ENCODE measurements at regions not wholly inside any gene's neighbourhood (a gene's known extent, or its start where the extent isn't known, plus 50 kb on each side); places are given as distances from the start of the nearest gene placed in this dataset.

DNA sequence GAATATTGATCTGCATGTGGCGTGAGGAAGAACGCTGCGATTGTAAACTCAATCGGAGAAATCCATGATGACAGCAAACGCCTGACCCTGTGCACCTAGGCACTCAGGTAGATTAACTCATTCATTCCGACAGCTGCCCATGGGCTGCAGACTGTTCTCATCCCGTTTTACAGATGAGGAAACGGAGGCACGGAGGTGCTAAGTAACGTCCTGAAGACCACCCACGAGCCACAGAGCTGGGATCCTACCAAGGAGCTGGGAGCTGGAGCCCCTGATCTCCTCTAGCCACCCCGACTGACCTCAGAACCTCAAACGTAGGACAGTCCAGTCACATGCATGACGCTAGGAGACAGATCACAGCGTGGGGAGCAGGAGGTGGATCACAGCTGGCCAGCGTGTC is 1092.7 kb downstream of the BRD1 start:
- Histone ChIP-seq H3K36me3 (ENCODE audit: control insufficient read depth, insufficient read depth, low read length) (no peaks in the 10 kb centered on the region), H3K27me3 (replicated peaks; ENCODE audit: control insufficient read depth, insufficient read depth, low read length) (no peaks in the 10 kb centered on the region), H3K4me3 (replicated peaks; ENCODE audit: low read depth, low read length) (no peak overlapping the region)
- TF ChIP-seq, protein P1, sequence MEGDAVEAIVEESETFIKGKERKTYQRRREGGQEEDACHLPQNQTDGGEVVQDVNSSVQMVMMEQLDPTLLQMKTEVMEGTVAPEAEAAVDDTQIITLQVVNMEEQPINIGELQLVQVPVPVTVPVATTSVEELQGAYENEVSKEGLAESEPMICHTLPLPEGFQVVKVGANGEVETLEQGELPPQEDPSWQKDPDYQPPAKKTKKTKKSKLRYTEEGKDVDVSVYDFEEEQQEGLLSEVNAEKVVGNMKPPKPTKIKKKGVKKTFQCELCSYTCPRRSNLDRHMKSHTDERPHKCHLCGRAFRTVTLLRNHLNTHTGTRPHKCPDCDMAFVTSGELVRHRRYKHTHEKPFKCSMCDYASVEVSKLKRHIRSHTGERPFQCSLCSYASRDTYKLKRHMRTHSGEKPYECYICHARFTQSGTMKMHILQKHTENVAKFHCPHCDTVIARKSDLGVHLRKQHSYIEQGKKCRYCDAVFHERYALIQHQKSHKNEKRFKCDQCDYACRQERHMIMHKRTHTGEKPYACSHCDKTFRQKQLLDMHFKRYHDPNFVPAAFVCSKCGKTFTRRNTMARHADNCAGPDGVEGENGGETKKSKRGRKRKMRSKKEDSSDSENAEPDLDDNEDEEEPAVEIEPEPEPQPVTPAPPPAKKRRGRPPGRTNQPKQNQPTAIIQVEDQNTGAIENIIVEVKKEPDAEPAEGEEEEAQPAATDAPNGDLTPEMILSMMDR (IDR thresholded peaks at IDR 0.05; ENCODE audit: insufficient read depth, low read length, poor library complexity, severe bottlenecking): no peak
- DNase-seq (ENCODE audit: extremely low read depth, insufficient read length): no peak

DNA sequence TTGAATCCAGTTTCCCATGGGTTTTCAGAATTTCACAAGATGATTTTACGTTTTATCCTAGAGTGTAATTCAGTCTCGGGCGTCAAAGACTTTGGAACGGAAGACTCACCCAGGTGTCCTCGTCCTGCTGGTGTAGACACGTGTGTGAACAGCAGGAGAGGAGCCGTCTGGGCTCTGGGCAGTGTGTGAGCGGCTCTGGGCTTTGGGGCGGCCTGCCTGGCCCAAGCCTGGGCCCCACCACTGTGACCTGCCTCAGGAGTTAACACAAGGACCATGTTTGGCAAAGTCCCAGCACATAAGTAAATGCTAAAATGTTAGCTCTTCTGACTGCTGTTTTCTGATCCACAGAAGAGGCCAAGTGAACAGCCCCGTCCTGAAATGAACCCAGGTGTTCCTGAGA is 1093.3 kb downstream of the BRD1 start:
- no peak for DNase-seq (ENCODE audit: extremely low read depth, insufficient read length)
- Histone ChIP-seq H3K27me3 (replicated peaks; ENCODE audit: control insufficient read depth, insufficient read depth, low read length) (no peaks in the 10 kb centered on the region), H3K4me3 (replicated peaks; ENCODE audit: low read depth, low read length) (no peak overlapping the region), H3K36me3 (ENCODE audit: control insufficient read depth, insufficient read depth, low read length) (no peaks in the 10 kb centered on the region)
- TF ChIP-seq, protein P1 (IDR thresholded peaks at IDR 0.05; ENCODE audit: insufficient read depth, low read length, poor library complexity, severe bottlenecking): no peak

DNA sequence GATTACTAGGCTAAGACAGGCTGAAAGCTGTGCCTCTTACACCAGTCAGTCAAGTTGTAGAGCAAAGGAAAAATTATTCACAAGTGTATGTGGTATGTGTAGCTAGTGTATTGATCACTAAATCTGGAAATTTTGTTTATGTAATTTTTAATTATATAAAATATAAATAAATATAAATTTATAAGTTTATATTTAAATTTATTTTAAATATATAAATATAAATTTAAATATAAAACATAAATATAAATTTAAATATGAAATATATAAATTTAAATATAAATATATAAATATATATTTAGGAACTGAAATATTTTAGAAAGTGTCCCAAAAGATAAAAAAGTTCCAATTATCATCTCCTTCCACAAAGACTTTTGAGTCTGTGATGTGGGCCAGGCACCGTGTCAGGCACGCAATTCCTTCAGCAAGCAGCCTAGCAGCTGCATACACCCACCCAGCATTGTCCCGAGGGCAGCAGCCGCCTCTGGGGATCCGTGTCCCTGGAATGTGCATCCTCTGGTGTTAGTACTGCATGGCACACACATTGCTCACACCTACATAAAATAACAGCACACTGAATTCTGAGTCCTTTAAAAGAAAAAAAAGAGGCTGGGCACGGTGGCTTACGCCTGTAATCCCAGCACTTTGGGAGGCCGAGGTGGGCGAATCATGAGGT is 1098.0 kb downstream of the BRD1 start:
- Histone ChIP-seq H3K27me3 (replicated peaks; ENCODE audit: control insufficient read depth, insufficient read depth, low read length) (no peaks in the 10 kb centered on the region), H3K36me3 (ENCODE audit: control insufficient read depth, insufficient read depth, low read length) (no peaks in the 10 kb centered on the region), H3K4me3 (replicated peaks; ENCODE audit: low read depth, low read length) (no peak overlapping the region)
- DNase-seq (ENCODE audit: extremely low read depth, insufficient read length): no peak
- TF ChIP-seq, protein P1 (IDR thresholded peaks at IDR 0.05; ENCODE audit: insufficient read depth, low read length, poor library complexity, severe bottlenecking): no peak

DNA sequence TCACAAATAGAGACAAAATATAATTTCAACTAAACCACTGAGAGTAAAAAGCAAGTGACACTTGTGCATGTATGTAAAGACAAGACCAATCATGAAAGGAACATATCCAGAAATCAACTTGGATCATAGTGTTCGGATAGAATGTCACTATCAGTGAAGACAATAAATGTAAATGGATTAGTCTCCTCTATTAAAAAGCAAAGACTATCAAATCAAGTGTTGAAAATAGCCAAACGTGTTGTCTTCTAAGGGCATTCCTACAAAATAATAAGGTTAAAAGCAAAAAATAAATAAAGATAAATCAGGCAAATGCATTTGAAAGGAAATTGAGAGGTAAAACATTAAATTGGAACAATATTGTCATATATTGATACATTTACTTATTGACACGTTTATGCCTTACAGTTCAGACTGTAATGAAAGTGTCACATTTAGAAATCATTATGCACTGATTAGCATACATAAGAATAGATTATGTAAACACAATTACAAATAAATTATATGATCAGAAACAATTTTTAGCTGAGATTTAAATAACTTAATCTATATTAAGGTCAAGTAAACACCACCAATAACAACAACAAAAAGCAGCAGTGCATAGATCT is 1100.1 kb downstream of the BRD1 start:
- TF ChIP-seq, protein P1 (IDR thresholded peaks at IDR 0.05; ENCODE audit: insufficient read depth, low read length, poor library complexity, severe bottlenecking): no peak
- Histone ChIP-seq H3K36me3 (ENCODE audit: control insufficient read depth, insufficient read depth, low read length) (no peaks in the 10 kb centered on the region), H3K4me3 (replicated peaks; ENCODE audit: low read depth, low read length) (no peak overlapping the region), H3K27me3 (replicated peaks; ENCODE audit: control insufficient read depth, insufficient read depth, low read length) (no peaks in the 10 kb centered on the region)
- DNase-seq (ENCODE audit: extremely low read depth, insufficient read length): no peak

DNA sequence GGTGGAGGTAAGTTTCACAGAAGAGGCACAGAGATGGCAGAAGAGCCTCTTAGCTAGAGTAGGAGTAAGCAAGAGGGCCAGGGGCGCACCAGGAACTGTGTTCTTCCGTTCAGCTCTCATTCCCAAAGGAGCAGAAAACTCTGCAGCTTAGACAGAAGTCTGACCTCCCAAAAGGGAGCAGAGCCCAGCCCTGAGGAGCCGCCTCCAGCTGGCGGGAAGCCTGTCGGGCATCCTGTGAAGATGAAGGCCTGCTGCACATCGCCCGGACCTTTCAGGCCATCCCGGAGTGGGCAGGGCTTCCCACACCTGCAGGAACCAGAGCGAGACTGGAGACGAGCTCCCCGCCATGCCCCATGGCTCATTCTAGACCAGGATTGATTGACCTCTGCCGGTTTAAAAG is 1102.8 kb downstream of the BRD1 start:
- Histone ChIP-seq H3K36me3 (ENCODE audit: control insufficient read depth, insufficient read depth, low read length) (no peaks in the 10 kb centered on the region), H3K4me3 (replicated peaks; ENCODE audit: low read depth, low read length) (no peak overlapping the region), H3K27me3 (replicated peaks; ENCODE audit: control insufficient read depth, insufficient read depth, low read length) (no peaks in the 10 kb centered on the region)
- no peak for DNase-seq (ENCODE audit: extremely low read depth, insufficient read length)
- TF ChIP-seq, protein P1 (IDR thresholded peaks at IDR 0.05; ENCODE audit: insufficient read depth, low read length, poor library complexity, severe bottlenecking): no peak
